Fibroblast of mammary gland (primary cell): ENCODE measurements at regions not wholly inside any gene's neighbourhood (a gene's known extent, or its start where the extent isn't known, plus 50 kb on each side); places are given as distances from the start of the nearest gene placed in this dataset.

Source experiments
- DNase-seq: peaks from one replicate; pipeline ENCODE4 v3.0.0-alpha.2; 2010; ENCODE audit warnings: low read depth
- H3K4me3 ChIP-seq: 2 replicates; pipeline ENCODE4 v1.5.1; 2011; ENCODE audit warnings: low read depth, mild to moderate bottlenecking, low read length, moderate library complexity; ENCODE audit not compliant: control insufficient read depth
- CTCF ChIP-seq: conservative IDR thresholded peaks from 2 replicates; pipeline ENCODE4 v1.5.1; 2011; ENCODE audit warnings: low read depth, low read length, inconsistent platforms; ENCODE audit not compliant: control insufficient read depth, insufficient read depth

GRCh38 chr16:72302332-72302731 is 130.4 kb upstream of the PMFBP1 start:
- H3K4me3 ChIP-seq, result no peak overlapping the region

GRCh38 chr16:72301523-72302236 is 129.7 kb upstream of the PMFBP1 start:
- TF ChIP-seq CTCF, result no peak
- no peak overlapping the region for H3K4me3 ChIP-seq
- DNase-seq, result no peak

More at GRCh38 chr16:72302332-72302731, 130.4 kb upstream of the PMFBP1 start:
- no peak for TF ChIP-seq CTCF
- no peak for DNase-seq

- no peak for TF ChIP-seq CTCF
- no peak overlapping the region for H3K4me3 ChIP-seq
- DNase-seq, result no peak
Observed at GRCh38 chr16:72300892-72301291, 128.9 kb upstream of the PMFBP1 start.

DNA sequence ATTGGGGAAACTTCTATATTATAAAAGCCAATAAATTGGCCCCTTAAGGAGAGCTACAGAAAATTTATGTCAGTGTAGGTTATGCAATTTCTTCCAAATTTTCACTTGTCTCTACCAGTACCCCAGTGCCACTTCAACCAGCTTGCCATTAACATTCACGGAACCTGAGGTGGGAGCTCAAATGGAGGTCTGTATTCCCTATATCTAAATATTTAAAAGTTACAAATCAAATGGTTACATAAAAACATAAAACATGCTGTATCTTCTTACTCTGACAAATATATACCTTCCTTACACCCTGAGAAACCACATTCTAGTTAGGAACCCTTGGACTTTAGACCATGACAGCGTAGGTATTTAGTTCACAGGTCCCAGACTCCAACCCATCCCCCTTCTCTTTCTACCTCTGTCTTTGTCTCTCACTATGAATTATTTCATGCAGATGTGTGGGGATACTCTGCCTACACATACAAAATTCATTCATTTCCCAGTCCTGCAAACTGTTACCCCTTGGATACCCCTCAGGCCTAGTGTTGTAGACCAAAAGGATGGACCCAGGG is 127.8 kb upstream of the PMFBP1 start:
- DNase-seq, result no peak
- no peak for TF ChIP-seq CTCF
- H3K4me3 ChIP-seq, result no peak overlapping the region

DNA sequence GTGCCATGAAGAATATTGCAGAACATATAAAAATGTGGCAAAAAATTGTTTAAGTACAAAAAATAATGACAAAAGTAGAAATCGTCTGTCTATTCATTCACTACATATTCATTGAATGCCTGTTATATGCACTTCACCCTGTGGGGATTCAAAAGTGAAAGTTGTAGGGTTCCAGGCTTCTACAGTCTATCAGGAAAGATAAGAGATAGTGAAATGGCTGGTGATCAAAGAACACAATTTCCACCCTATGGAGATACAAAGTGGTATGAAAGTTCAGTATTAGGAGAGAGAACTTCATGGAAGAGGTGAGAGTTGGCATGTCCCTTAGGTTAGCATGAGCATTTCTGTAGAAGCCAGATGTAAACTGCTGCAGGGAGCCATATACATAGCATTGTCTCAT is 127.0 kb upstream of the PMFBP1 start:
- TF ChIP-seq CTCF, result no peak
- DNase-seq, result no peak
- H3K4me3 ChIP-seq, result no peak overlapping the region

DNA sequence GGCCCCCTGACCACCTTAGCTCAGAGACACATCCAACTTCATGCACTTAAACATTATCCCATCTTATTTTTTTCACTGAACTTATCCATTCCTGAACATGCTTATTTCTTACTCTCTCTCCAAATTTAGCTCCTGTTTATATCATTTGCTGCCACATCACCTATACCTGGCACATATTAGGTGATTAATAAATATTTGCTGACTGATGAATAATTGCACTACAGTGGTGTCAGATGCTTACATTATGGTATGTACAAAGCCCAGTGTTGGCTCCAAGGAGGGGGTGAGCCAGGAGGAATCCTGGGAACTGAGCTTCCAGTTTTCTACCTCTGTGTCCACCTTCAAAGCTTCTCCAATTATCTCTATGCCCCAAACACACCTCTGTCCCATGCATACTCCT is 124.0 kb upstream of the PMFBP1 start:
- no peak for TF ChIP-seq CTCF
- no peak for DNase-seq
- H3K4me3 ChIP-seq, result no peak overlapping the region

GRCh38 chr16:72291531-72291981 is 119.6 kb upstream of the PMFBP1 start:
- no peak for TF ChIP-seq CTCF
- no peak overlapping the region for H3K4me3 ChIP-seq
- DNase-seq, result peak; percentile 97
